ENCODE measurements at regions not wholly inside any gene's neighbourhood (a gene's known extent, or its start where the extent isn't known, plus 50 kb on each side); places are given as distances from the start of the nearest gene placed in this dataset.

DNA sequence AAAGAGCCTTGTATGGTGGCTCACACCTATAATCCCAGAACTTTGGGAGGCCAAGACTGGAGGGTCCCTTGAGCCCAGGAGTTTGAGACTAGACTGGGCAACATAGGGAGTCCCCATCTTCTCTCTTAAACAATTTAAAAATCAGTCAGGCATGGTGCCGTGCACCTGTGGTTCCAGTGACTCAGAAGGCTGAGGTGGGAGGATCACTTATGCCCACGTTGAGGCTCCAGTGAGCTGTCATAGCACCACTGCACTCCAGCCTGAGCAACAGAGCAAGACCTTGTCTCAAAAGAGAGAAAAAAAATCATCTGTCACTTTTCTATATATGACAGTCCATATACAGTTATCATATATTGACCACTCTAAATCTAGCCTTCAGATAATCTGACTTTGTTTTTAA, 658.3 kb downstream of the LTN1 start:
- TF ChIP-seq, protein P1, sequence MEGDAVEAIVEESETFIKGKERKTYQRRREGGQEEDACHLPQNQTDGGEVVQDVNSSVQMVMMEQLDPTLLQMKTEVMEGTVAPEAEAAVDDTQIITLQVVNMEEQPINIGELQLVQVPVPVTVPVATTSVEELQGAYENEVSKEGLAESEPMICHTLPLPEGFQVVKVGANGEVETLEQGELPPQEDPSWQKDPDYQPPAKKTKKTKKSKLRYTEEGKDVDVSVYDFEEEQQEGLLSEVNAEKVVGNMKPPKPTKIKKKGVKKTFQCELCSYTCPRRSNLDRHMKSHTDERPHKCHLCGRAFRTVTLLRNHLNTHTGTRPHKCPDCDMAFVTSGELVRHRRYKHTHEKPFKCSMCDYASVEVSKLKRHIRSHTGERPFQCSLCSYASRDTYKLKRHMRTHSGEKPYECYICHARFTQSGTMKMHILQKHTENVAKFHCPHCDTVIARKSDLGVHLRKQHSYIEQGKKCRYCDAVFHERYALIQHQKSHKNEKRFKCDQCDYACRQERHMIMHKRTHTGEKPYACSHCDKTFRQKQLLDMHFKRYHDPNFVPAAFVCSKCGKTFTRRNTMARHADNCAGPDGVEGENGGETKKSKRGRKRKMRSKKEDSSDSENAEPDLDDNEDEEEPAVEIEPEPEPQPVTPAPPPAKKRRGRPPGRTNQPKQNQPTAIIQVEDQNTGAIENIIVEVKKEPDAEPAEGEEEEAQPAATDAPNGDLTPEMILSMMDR (IDR thresholded peaks at IDR 0.05): no peak
- TF ChIP-seq EP300 (IDR thresholded peaks at IDR 0.05): no peak
